ENCODE measurements at regions not wholly inside any gene's neighbourhood (a gene's known extent, or its start where the extent isn't known, plus 50 kb on each side); places are given as distances from the start of the nearest gene placed in this dataset.

DNA sequence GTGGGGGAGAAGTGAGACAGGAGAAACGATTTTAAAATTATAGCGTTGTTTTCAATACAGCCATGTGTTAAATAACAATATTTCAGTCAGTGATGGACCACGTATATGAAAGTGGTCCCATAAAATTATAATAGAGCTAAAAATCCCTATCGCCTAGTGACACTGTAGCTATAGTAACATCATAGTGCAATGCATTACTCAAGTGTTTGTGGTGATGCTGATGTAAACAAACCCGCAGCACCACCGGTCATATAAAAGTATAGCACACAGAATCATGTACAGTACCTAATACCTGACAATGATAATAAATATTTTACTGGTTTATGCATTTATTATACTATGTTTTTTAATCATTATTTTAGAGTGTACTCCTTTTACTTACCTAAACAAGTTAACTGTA, 407.4 kb upstream of the SEMA6A start:
- no peaks in the 10 kb centered on the region for H3K9me3 ChIP-seq
- intact Hi-C loops (cut with DNase I), result no loop called here
- H3K4me1 ChIP-seq, result no peaks in the 10 kb centered on the region
- H3K27me3 ChIP-seq, result no peaks in the 10 kb centered on the region
- no peak overlapping the region for H3K4me3 ChIP-seq
- no peak overlapping the region for H3K27ac ChIP-seq
- no peak for DNase-seq (ENCODE audit: extremely low spot score in 2 of 2)
- TF ChIP-seq, protein P1, sequence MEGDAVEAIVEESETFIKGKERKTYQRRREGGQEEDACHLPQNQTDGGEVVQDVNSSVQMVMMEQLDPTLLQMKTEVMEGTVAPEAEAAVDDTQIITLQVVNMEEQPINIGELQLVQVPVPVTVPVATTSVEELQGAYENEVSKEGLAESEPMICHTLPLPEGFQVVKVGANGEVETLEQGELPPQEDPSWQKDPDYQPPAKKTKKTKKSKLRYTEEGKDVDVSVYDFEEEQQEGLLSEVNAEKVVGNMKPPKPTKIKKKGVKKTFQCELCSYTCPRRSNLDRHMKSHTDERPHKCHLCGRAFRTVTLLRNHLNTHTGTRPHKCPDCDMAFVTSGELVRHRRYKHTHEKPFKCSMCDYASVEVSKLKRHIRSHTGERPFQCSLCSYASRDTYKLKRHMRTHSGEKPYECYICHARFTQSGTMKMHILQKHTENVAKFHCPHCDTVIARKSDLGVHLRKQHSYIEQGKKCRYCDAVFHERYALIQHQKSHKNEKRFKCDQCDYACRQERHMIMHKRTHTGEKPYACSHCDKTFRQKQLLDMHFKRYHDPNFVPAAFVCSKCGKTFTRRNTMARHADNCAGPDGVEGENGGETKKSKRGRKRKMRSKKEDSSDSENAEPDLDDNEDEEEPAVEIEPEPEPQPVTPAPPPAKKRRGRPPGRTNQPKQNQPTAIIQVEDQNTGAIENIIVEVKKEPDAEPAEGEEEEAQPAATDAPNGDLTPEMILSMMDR (IDR thresholded peaks at IDR 0.05), result no peak
- no peak for TF ChIP-seq POLR2A (IDR thresholded peaks at IDR 0.05)
- no peak for TF ChIP-seq POLR2AphosphoS5 (IDR thresholded peaks at IDR 0.05; ENCODE audit: insufficient read depth in 1 of 2, low read depth in 1 of 2)
- H3K36me3 ChIP-seq, result no peaks in the 10 kb centered on the region

DNA sequence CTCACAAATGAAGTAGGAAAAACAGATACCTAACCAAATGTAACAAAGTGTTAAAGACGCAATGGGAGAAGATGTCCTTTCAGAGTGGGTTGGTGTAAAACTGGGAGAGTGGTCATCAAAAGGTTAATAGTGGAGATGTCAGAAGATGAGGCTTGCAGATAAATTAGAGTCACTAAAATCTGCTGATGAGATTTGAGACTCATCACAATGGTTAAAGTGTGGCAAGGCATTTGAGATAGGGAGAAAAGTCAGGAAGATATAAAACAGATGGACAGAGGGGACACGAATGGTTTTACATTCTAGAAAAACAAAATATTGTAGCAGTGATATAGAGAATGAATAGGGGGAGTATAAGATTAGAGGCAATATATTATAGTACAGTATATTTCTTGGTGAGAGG, 406.0 kb upstream of the SEMA6A start:
- H3K9me3 ChIP-seq, result no peaks in the 10 kb centered on the region
- H3K4me1 ChIP-seq, result no peaks in the 10 kb centered on the region
- H3K27me3 ChIP-seq, result no peaks in the 10 kb centered on the region
- TF ChIP-seq POLR2A (IDR thresholded peaks at IDR 0.05), result no peak
- TF ChIP-seq, protein P1 (IDR thresholded peaks at IDR 0.05), result no peak
- no peak for TF ChIP-seq POLR2AphosphoS5 (IDR thresholded peaks at IDR 0.05; ENCODE audit: insufficient read depth in 1 of 2, low read depth in 1 of 2)
- intact Hi-C loops (cut with DNase I), result no loop called here
- no peak overlapping the region for H3K27ac ChIP-seq
- H3K36me3 ChIP-seq, result no peaks in the 10 kb centered on the region
- H3K4me3 ChIP-seq, result no peak overlapping the region
- no peak for DNase-seq (ENCODE audit: extremely low spot score in 2 of 2)

DNA sequence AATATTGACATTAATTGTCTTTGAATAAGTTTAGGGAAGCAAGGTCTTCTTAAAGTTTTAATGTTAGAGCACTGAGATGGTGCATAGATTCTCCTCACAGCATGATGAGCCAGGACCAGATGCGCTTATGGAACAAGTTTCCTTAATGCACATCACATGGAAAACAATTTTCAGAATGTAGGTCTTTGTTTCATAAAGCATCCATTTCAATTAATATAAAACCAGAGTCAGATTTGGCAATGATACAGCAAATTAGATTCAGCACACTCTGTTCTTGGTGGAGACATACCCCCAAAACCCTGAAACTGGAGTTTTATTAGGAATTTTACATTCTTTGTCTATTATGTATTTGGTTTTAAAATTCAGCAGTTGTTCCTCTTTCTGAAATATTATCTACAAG, 402.1 kb upstream of the SEMA6A start:
- no peak overlapping the region for H3K27ac ChIP-seq
- no peak for TF ChIP-seq POLR2A (IDR thresholded peaks at IDR 0.05)
- no peaks in the 10 kb centered on the region for H3K4me1 ChIP-seq
- no peak overlapping the region for H3K4me3 ChIP-seq
- H3K27me3 ChIP-seq, result no peaks in the 10 kb centered on the region
- DNase-seq (ENCODE audit: extremely low spot score in 2 of 2), result no peak
- no peaks in the 10 kb centered on the region for H3K36me3 ChIP-seq
- no peaks in the 10 kb centered on the region for H3K9me3 ChIP-seq
- intact Hi-C loops (cut with DNase I), result no loop called here

DNA sequence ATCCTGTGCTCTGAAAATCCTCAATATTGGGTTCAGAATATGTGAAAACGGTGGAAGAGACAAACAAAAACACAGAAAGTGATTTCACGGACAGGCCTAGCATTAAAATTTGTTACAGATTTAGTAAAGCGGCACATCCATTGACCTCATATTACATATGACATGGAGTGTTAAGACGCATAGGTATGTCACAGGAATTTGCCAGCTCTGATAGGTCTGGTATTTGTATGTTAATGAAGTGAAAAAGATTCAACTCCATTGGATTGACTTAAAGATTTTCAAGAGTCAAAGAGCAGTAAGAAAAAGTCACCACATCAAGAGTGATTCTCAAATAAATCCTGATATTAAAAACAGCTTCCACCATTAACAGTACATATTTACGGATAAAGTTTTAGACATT, 396.5 kb upstream of the SEMA6A start:
- Histone ChIP-seq H3K4me3 (no peak overlapping the region), H3K9me3 (no peaks in the 10 kb centered on the region), H3K27me3 (no peaks in the 10 kb centered on the region), H3K4me1 (no peaks in the 10 kb centered on the region), H3K27ac (no peak overlapping the region), H3K36me3 (no peaks in the 10 kb centered on the region)
- no peak for DNase-seq (ENCODE audit: extremely low spot score in 2 of 2)
- TF ChIP-seq POLR2AphosphoS5 (IDR thresholded peaks at IDR 0.05; ENCODE audit: insufficient read depth in 1 of 2, low read depth in 1 of 2) (no peak), POLR2A (IDR thresholded peaks at IDR 0.05) (no peak)
- TF ChIP-seq, protein P1 (IDR thresholded peaks at IDR 0.05), result no peak
- intact Hi-C loops (cut with DNase I), result no loop called here

DNA sequence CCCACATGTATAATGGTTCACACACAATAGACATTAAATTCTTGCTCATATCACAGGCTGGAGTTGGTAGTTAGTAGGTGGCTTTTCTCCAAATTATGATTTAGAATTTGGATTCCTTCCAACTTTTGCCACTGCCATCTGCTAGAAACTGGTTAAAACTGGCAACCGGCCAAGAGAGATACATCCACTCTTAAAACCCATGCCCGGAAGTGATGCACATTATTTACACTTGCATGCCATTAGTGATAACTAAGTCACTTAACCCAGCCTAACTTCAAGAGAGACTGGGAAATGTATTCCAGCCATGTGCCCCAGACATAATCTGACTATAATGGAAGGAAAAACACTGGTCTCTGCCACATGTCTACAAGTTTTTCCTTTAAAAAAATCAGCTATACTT, 395.7 kb upstream of the SEMA6A start:
- intact Hi-C loops (cut with DNase I), result no loop called here

More for the DNA sequence above, 395.7 kb upstream of the SEMA6A start:
- DNase-seq (ENCODE audit: extremely low spot score in 2 of 2), result no peak
- Histone ChIP-seq H3K27me3 (no peaks in the 10 kb centered on the region), H3K27ac (no peak overlapping the region), H3K4me1 (no peaks in the 10 kb centered on the region), H3K9me3 (no peaks in the 10 kb centered on the region), H3K4me3 (no peak overlapping the region), H3K36me3 (no peaks in the 10 kb centered on the region)
- TF ChIP-seq, protein P1 (IDR thresholded peaks at IDR 0.05), result no peak
- TF ChIP-seq POLR2A (IDR thresholded peaks at IDR 0.05), result no peak
- TF ChIP-seq POLR2AphosphoS5 (IDR thresholded peaks at IDR 0.05; ENCODE audit: insufficient read depth in 1 of 2, low read depth in 1 of 2), result no peak

Measured in vagina (tissue), 2 donors.